Parathyroid adenoma (tissue), 2 donors: ENCODE measurements at regions not wholly inside any gene's neighbourhood (a gene's known extent, or its start where the extent isn't known, plus 50 kb on each side); places are given as distances from the start of the nearest gene placed in this dataset.

Source experiments
- H2AFZ ChIP-seq: fragments of 300-600 bp; sonication (generic); one replicate; pipeline ENCODE4 v1.7.0; 2017; ENCODE audit warnings: antibody characterized with exemption, mild to moderate bottlenecking
- H3K27ac ChIP-seq: fragments of 300-600 bp; sonication (generic); one replicate; pipeline ENCODE4 v1.7.0; 2017
- H3K27me3 ChIP-seq: fragments of 300-600 bp; sonication (generic); one replicate; pipeline ENCODE4 v1.7.0; 2017; ENCODE audit warnings: low read length; ENCODE audit not compliant: control insufficient read depth, insufficient read depth
- H3K36me3 ChIP-seq: fragments of 300-600 bp; sonication (generic); one replicate; pipeline ENCODE4 v1.7.0; 2017; ENCODE audit warnings: low read length; ENCODE audit not compliant: control insufficient read depth, insufficient read depth
- H3K4me1 ChIP-seq: fragments of 300-600 bp; sonication (generic); one replicate; pipeline ENCODE4 v1.7.0; 2017; ENCODE audit warnings: control low read depth
- H3K4me2 ChIP-seq: fragments of 300-600 bp; sonication (generic); one replicate; pipeline ENCODE4 v1.7.0; 2017; ENCODE audit warnings: low read length
- H3K4me3 ChIP-seq: fragments of 300-600 bp; sonication (generic); one replicate; pipeline ENCODE4 v1.7.0; 2017; ENCODE audit warnings: low read depth, low read length
- H3K79me2 ChIP-seq: fragments of 300-600 bp; sonication (generic); one replicate; pipeline ENCODE4 v1.7.0; 2017; ENCODE audit warnings: control low read depth
- H3K9ac ChIP-seq: fragments of 300-600 bp; sonication (generic); one replicate; pipeline ENCODE4 v1.7.0; 2017; ENCODE audit warnings: mild to moderate bottlenecking
- H3K9me3 ChIP-seq: fragments of 300-600 bp; sonication (generic); one replicate; pipeline ENCODE4 v1.7.0; 2017; ENCODE audit warnings: low read length; ENCODE audit not compliant: control insufficient read depth
- TF ChIP-seq, protein P1 (sequence below): fragments of 300-600 bp; sonication (generic); IDR thresholded peaks from one replicate; pipeline ENCODE4 v1.7.0; 2017; ENCODE audit warnings: antibody characterized with exemption, mild to moderate bottlenecking
- donor health status: primary hyperparathyroidism.

DNA sequence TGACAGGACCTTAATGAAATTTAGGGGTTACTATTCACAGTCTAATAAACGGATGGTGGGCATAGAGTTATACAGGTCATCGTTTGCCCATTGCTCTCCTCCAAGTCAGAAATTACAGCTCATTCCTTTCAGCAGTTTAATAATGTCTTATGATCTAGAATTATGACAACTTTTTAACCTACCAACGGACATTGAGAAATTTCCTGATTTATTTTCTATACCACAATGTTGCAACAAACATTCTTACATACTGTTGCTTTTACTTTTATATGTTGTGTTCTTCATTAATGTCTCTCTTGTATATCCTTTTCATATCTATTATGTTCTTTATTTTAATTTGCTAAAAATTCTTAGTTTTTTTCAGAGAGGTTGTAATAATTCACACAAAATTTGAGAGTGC lies 152.8 kb upstream of the PRLR start:
- TF ChIP-seq, protein P1, sequence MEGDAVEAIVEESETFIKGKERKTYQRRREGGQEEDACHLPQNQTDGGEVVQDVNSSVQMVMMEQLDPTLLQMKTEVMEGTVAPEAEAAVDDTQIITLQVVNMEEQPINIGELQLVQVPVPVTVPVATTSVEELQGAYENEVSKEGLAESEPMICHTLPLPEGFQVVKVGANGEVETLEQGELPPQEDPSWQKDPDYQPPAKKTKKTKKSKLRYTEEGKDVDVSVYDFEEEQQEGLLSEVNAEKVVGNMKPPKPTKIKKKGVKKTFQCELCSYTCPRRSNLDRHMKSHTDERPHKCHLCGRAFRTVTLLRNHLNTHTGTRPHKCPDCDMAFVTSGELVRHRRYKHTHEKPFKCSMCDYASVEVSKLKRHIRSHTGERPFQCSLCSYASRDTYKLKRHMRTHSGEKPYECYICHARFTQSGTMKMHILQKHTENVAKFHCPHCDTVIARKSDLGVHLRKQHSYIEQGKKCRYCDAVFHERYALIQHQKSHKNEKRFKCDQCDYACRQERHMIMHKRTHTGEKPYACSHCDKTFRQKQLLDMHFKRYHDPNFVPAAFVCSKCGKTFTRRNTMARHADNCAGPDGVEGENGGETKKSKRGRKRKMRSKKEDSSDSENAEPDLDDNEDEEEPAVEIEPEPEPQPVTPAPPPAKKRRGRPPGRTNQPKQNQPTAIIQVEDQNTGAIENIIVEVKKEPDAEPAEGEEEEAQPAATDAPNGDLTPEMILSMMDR, result no peak
- no peak overlapping the region for H3K4me3 ChIP-seq
- H3K9me3 ChIP-seq, result no peaks in the 10 kb centered on the region
- H3K4me2 ChIP-seq, result no peak overlapping the region
- no peak overlapping the region for H2AFZ ChIP-seq
- H3K9ac ChIP-seq, result no peak overlapping the region
- no peaks in the 10 kb centered on the region for H3K27me3 ChIP-seq
- H3K4me1 ChIP-seq, result no peaks in the 10 kb centered on the region
- no peaks in the 10 kb centered on the region for H3K79me2 ChIP-seq
- H3K27ac ChIP-seq, result no peak overlapping the region
- H3K36me3 ChIP-seq, result no peaks in the 10 kb centered on the region

DNA sequence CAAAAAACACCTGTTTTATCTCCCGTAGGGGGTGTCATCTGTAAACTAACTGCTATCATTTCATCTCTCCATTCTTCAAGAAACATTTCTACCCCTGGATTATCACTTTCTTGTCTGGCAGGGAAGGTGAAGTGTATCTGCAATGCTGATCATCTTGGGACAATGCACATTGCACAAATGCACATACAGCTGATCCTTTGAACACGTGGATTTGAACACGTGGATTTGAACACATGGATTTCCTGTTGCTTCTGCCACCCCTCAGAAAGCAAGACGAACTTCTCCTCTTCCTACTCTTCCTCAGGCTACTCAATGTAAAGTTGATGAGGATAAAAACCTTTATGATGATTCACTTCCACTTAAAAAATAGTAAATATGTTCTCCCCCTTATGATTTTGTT lies 147.4 kb upstream of the PRLR start:
- TF ChIP-seq, protein P1, result no peak
- Histone ChIP-seq H3K4me1 (no peaks in the 10 kb centered on the region), H2AFZ (no peak overlapping the region), H3K4me3 (no peak overlapping the region), H3K4me2 (no peak overlapping the region), H3K9ac (no peak overlapping the region), H3K36me3 (no peaks in the 10 kb centered on the region), H3K27ac (no peak overlapping the region), H3K9me3 (no peaks in the 10 kb centered on the region), H3K79me2 (no peaks in the 10 kb centered on the region), H3K27me3 (no peaks in the 10 kb centered on the region)

DNA sequence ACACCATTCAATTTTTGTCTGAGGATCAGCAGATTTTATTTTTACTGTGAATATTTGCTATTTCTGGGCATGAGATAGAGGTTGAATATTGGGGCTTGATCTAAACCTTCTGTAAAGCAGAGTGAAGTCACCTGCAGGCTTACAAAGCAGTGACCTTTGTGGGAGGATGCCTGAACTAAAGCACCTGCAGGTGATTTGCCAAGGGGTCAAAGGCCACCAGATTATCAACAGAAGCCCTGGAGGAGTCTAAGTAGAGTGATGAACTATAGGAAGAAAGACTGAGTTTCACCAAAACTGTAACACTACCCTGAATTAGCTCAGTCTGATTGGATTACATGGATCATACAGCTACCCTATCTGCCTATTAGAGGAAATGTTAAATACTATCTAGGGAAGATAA lies 144.3 kb upstream of the PRLR start:
- TF ChIP-seq, protein P1, result no peak
- Histone ChIP-seq H3K27ac (no peak overlapping the region), H2AFZ (no peak overlapping the region), H3K9me3 (no peaks in the 10 kb centered on the region), H3K9ac (no peak overlapping the region), H3K27me3 (no peaks in the 10 kb centered on the region), H3K36me3 (no peaks in the 10 kb centered on the region), H3K4me1 (no peaks in the 10 kb centered on the region), H3K79me2 (no peaks in the 10 kb centered on the region), H3K4me3 (no peak overlapping the region), H3K4me2 (no peak overlapping the region)

DNA sequence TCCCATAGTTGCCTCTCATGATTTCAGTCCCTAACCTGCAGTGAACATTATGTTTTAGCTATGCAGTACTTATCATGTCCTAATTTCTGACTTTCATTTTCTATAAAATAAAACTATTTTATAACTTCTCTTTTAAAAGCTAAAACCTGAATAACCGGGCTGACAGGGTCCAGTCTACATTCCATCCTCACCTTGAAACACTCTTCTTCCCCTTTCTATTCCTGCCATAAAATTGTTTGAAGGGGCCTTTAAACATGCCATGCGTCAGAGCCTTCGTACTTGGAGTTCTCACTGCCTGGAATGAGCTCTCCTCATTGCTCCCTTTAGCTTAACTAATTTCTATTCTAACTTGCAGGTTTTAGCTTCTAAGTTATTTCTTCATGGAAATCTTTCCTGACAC lies 143.0 kb upstream of the PRLR start:
- TF ChIP-seq, protein P1, result no peak
- H3K4me2 ChIP-seq, result no peak overlapping the region
- H3K79me2 ChIP-seq, result no peaks in the 10 kb centered on the region
- H3K27me3 ChIP-seq, result no peaks in the 10 kb centered on the region
- H3K9me3 ChIP-seq, result no peaks in the 10 kb centered on the region
- no peaks in the 10 kb centered on the region for H3K36me3 ChIP-seq
- no peak overlapping the region for H3K9ac ChIP-seq
- H3K4me3 ChIP-seq, result no peak overlapping the region
- H2AFZ ChIP-seq, result no peak overlapping the region
- H3K27ac ChIP-seq, result no peak overlapping the region
- no peaks in the 10 kb centered on the region for H3K4me1 ChIP-seq

DNA sequence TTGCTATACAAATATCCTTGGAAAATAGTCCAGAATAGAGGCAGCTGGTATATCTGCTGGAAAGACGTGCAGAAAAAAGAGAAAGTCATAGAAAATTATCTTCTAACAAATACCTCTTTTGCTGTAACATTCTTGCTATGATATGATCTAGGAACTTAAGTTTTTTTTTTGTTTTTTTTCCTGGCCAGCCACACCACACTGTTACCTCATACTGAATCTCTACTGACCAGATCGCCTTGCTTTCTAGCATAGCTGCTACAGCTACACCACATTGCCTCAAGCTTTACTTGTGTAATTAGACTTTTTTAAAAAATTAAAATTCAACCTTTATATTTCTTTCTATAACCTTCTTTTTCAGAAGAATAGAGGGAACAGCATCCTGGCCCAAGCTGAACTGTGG lies 142.2 kb upstream of the PRLR start:
- H2AFZ ChIP-seq, result no peak overlapping the region
- no peak overlapping the region for H3K27ac ChIP-seq
- no peaks in the 10 kb centered on the region for H3K27me3 ChIP-seq
- H3K79me2 ChIP-seq, result no peaks in the 10 kb centered on the region
- H3K4me3 ChIP-seq, result no peak overlapping the region
- H3K4me2 ChIP-seq, result no peak overlapping the region
- no peak overlapping the region for H3K9ac ChIP-seq
- no peaks in the 10 kb centered on the region for H3K4me1 ChIP-seq
- H3K36me3 ChIP-seq, result no peaks in the 10 kb centered on the region
- TF ChIP-seq, protein P1, result no peak
- H3K9me3 ChIP-seq, result no peaks in the 10 kb centered on the region
